Astrocyte of the spinal cord (primary cell): ENCODE measurements at regions not wholly inside any gene's neighbourhood (a gene's known extent, or its start where the extent isn't known, plus 50 kb on each side); places are given as distances from the start of the nearest gene placed in this dataset.

Experiments
- DNase-seq: peaks from one replicate; pipeline ENCODE4 v3.0.0; 2011; ENCODE audit warnings: low read depth, low spot score
- H3K4me3 ChIP-seq: 2 replicates; pipeline ENCODE4 v1.5.1; 2011; ENCODE audit warnings: low read depth, mild to moderate bottlenecking, low read length, moderate library complexity
- CTCF ChIP-seq: IDR thresholded peaks from 2 replicates; pipeline ENCODE4 v1.5.1; 2012; ENCODE audit warnings: low read depth, mild to moderate bottlenecking, low read length, inconsistent platforms
- in situ Hi-C: cut with HindIII; loops from 2 replicates; pipeline ENCODE4 v1.10.0; 2017; ENCODE audit warnings: low sequenced_read_pairs

- in situ Hi-C loops: no loop called here
- DNase-seq: no peak
- TF ChIP-seq CTCF: no peak
- H3K4me3 ChIP-seq: no peak overlapping the region
Observed at GRCh38 chr1:79874289-79874688, 867.8 kb upstream of the ADGRL4 start.

- DNase-seq: peak; percentile 79
Observed at GRCh38 chr1:79859212-79859948, 852.9 kb upstream of the ADGRL4 start.

GRCh38 chr1:79852004-79852403 is 845.5 kb upstream of the ADGRL4 start:
- no peak for DNase-seq
- in situ Hi-C loops: no loop called here
- TF ChIP-seq CTCF: peak; percentile 15
- H3K4me3 ChIP-seq: no peak overlapping the region

More at GRCh38 chr1:79859212-79859948, 852.9 kb upstream of the ADGRL4 start:
- TF ChIP-seq CTCF: no peak
- in situ Hi-C loops: no loop called here
- no peak overlapping the region for H3K4me3 ChIP-seq

GRCh38 chr1:79849388-79849787 is 842.9 kb upstream of the ADGRL4 start:
- in situ Hi-C loops: no loop called here
- no peak for DNase-seq
- no peak overlapping the region for H3K4me3 ChIP-seq
- TF ChIP-seq CTCF: no peak

GRCh38 chr1:79848316-79848715 is 841.8 kb upstream of the ADGRL4 start:
- in situ Hi-C loops: no loop called here
- TF ChIP-seq CTCF: no peak
- no peak for DNase-seq
- H3K4me3 ChIP-seq: no peak overlapping the region

- in situ Hi-C loops: no loop called here
- TF ChIP-seq CTCF: no peak
- H3K4me3 ChIP-seq: no peak overlapping the region
- no peak for DNase-seq
Observed at GRCh38 chr1:79847700-79848099, 841.2 kb upstream of the ADGRL4 start.

- no peak for TF ChIP-seq CTCF
- H3K4me3 ChIP-seq: no peak overlapping the region
- DNase-seq: no peak
Observed at GRCh38 chr1:79845936-79846335, 839.4 kb upstream of the ADGRL4 start.

More at GRCh38 chr1:79845936-79846335, 839.4 kb upstream of the ADGRL4 start:
- in situ Hi-C loops: no loop called here
